Psoas muscle (tissue), 7 donors: ENCODE measurements at regions not wholly inside any gene's neighbourhood (a gene's known extent, or its start where the extent isn't known, plus 50 kb on each side); places are given as distances from the start of the nearest gene placed in this dataset.

Experiments
- ATAC-seq, 4 donors: fragments of 200-7000 bp; cut with Tn5 transposase; one replicate each; pipeline ENCODE4 v1.9.1; 2020; ENCODE audit warnings: moderate library complexity in 3 of 4, mild to moderate bottlenecking in 2 of 4
- DNase-seq, 2 donors: peaks; one replicate each; pipeline ENCODE4 v3.0.0-alpha.2; 2020
- H3K27ac ChIP-seq: fragments of 200-600 bp; one replicate; pipeline ENCODE4 v1.8.0; 2022
- H3K27me3 ChIP-seq, 3 donors: fragments of 200-600 bp in 1 of 3; one replicate each; pipeline versions ENCODE4 v1.6.1 to v1.8.0; 2013 to 2022; ENCODE audit warnings: low read length in 2 of 3, mild to moderate bottlenecking in 2 of 3, moderate library complexity in 1 of 3; ENCODE audit not compliant: insufficient read depth in 3 of 3
- H3K36me3 ChIP-seq, 2 donors: fragments of 200-600 bp in 1 of 2; one replicate each; pipeline versions ENCODE4 v1.6.1 to v1.8.0; 2013 to 2022; ENCODE audit warnings: low read depth in 1 of 2, mild to moderate bottlenecking in 1 of 2, moderate library complexity in 1 of 2; ENCODE audit not compliant: insufficient read depth in 1 of 2
- H3K4me1 ChIP-seq: fragments of 200-600 bp; one replicate; pipeline ENCODE4 v1.8.0; 2022
- H3K4me3 ChIP-seq: fragments of 200-600 bp; one replicate; pipeline ENCODE4 v1.8.0; 2022; ENCODE audit warnings: mild to moderate bottlenecking
- H3K9me3 ChIP-seq: fragments of 200-600 bp; one replicate; pipeline ENCODE4 v1.8.0; 2022
- CTCF ChIP-seq: fragments of 200-600 bp; IDR thresholded peaks from one replicate; pipeline ENCODE4 v1.8.0; 2022; ENCODE audit warnings: antibody characterized with exemption
- WGBS, 3 donors: extraction: QIAGEN DNeasy Blood & Tissue Kit; methylation state at CpG; one replicate each; pipeline versions ENCODE4 v1.1.6 to v1.1.7; 2013; 5-methylcytosine and 5-hydroxymethylcytosine counted together
- intact Hi-C, 2 donors: fragments of 100-400 bp; cut with DNase I; formaldehyde crosslinking; loops; one replicate each; pipeline versions ENCODE4 v1.11.0 to v1.14.2; 2022
- donor health status: healthy with polysubstance abuse.
- donor health status: DM: no; HTN: no; CAD: no; lungs with moderate emphysema.
- donor health status: Bipolar disorder and iron deficiency.
- donor health status: healthy.
- donor health status: DM: yes; HTN: yes; CAD: no.
- donor health status: DM: no; HTN: no; CAD: no.
- donor health status: DM: yes; HTN: yes; CAD: no.

- 81 to 91% (median 91%) methylated on average over 1 of the region's 1 CpG for WGBS, 3 donors
- DNase-seq (no peak), ATAC-seq (no peak)
- H3K27ac ChIP-seq, result no peak overlapping the region
- intact Hi-C loops, result no loop called here
- no peak overlapping the region for H3K4me3 ChIP-seq
- H3K27me3 ChIP-seq, result no peaks in the 10 kb centered on the region
- H3K9me3 ChIP-seq, result no peaks in the 10 kb centered on the region
- H3K36me3 ChIP-seq, result no peaks in the 10 kb centered on the region
- TF ChIP-seq CTCF, result no peak
- peaks cover 7% of the 10 kb centered on the region for H3K4me1 ChIP-seq
Observed at GRCh38 chr5:96129276-96129675, 167.6 kb upstream of the ELL2 start.

- H3K9me3 ChIP-seq, result no peaks in the 10 kb centered on the region
- ATAC-seq (no peak), DNase-seq (no peak)
- 79 to 85% (median 80%) methylated on average over 6 of the region's 6 CpGs for WGBS, 3 donors
- no peaks in the 10 kb centered on the region for H3K27me3 ChIP-seq
- no peak overlapping the region for H3K27ac ChIP-seq
- H3K4me1 ChIP-seq, result peaks cover 7% of the 10 kb centered on the region
- TF ChIP-seq CTCF, result no peak
- H3K36me3 ChIP-seq, result no peaks in the 10 kb centered on the region
- intact Hi-C loops, result no loop called here
- no peak overlapping the region for H3K4me3 ChIP-seq
Observed at GRCh38 chr5:96128204-96128864, 166.7 kb upstream of the ELL2 start.

GRCh38 chr5:96127538-96127937 is 165.9 kb upstream of the ELL2 start:
- intact Hi-C loops, result no loop called here
- no peaks in the 10 kb centered on the region for H3K36me3 ChIP-seq
- H3K27me3 ChIP-seq, result no peaks in the 10 kb centered on the region
- ATAC-seq (no peak), DNase-seq (no peak)
- peaks cover 7% of the 10 kb centered on the region for H3K4me1 ChIP-seq
- WGBS, 3 donors, result 66 to 77% (median 69%) methylated on average over 2 of the region's 2 CpGs
- no peak for TF ChIP-seq CTCF
- no peaks in the 10 kb centered on the region for H3K9me3 ChIP-seq
- H3K4me3 ChIP-seq, result no peak overlapping the region
- no peak overlapping the region for H3K27ac ChIP-seq

- Histone ChIP-seq H3K36me3 (no peaks in the 10 kb centered on the region), H3K27ac (no peak overlapping the region), H3K9me3 (no peaks in the 10 kb centered on the region), H3K4me1 (peaks cover 7% of the 10 kb centered on the region), H3K4me3 (no peak overlapping the region), H3K27me3 (no peaks in the 10 kb centered on the region)
- intact Hi-C loops, result no loop called here
- ATAC-seq (no peak), DNase-seq (no peak)
- no peak for TF ChIP-seq CTCF
- 37 to 60% (median 38%) methylated on average over 5 of the region's 5 CpGs for WGBS, 3 donors
Observed at GRCh38 chr5:96125231-96125891, 163.7 kb upstream of the ELL2 start.

GRCh38 chr5:96124589-96124988 is 162.9 kb upstream of the ELL2 start:
- Histone ChIP-seq H3K4me3 (no peak overlapping the region), H3K36me3 (no peaks in the 10 kb centered on the region), H3K9me3 (no peaks in the 10 kb centered on the region), H3K4me1 (peaks cover 7% of the 10 kb centered on the region), H3K27me3 (no peaks in the 10 kb centered on the region), H3K27ac (no peak overlapping the region)
- ATAC-seq (no peak), DNase-seq (no peak)
- WGBS, 3 donors, result 91 to 97% (median 91%) methylated on average over 1 of the region's 1 CpG
- intact Hi-C loops, result no loop called here
- no peak for TF ChIP-seq CTCF
